ENCODE measurements at regions not wholly inside any gene's neighbourhood (a gene's known extent, or its start where the extent isn't known, plus 50 kb on each side); places are given as distances from the start of the nearest gene placed in this dataset.

GRCh38 chr7:136171233-136171632, 194.1 kb upstream of the MTPN start:
- Mint-ChIP-seq H3K36me3 (ENCODE audit: insufficient read depth, unreplicated experiment) (no peaks in the 10 kb centered on the region), H3K4me3 (ENCODE audit: low read depth, unreplicated experiment) (no peak overlapping the region), H3K27me3 (ENCODE audit: unreplicated experiment) (no peaks in the 10 kb centered on the region), H3K27ac (ENCODE audit: unreplicated experiment) (no peak overlapping the region), H3K9me3 (ENCODE audit: low read depth, unreplicated experiment) (no peaks in the 10 kb centered on the region), H3K4me1 (ENCODE audit: low read depth, unreplicated experiment) (no peaks in the 10 kb centered on the region)
- no TSS peak for BruUV-seq (replicated peaks)
- CTCF ChIA-PET = no interaction called here
- DNase-seq = no peak
- TF ChIP-seq, protein P1, sequence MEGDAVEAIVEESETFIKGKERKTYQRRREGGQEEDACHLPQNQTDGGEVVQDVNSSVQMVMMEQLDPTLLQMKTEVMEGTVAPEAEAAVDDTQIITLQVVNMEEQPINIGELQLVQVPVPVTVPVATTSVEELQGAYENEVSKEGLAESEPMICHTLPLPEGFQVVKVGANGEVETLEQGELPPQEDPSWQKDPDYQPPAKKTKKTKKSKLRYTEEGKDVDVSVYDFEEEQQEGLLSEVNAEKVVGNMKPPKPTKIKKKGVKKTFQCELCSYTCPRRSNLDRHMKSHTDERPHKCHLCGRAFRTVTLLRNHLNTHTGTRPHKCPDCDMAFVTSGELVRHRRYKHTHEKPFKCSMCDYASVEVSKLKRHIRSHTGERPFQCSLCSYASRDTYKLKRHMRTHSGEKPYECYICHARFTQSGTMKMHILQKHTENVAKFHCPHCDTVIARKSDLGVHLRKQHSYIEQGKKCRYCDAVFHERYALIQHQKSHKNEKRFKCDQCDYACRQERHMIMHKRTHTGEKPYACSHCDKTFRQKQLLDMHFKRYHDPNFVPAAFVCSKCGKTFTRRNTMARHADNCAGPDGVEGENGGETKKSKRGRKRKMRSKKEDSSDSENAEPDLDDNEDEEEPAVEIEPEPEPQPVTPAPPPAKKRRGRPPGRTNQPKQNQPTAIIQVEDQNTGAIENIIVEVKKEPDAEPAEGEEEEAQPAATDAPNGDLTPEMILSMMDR (IDR thresholded peaks at IDR 0.05; ENCODE audit: unreplicated experiment) = no peak
- intact Hi-C loops (cut with micrococcal nuclease; ENCODE audit: unreplicated experiment) = no loop called here

DNA sequence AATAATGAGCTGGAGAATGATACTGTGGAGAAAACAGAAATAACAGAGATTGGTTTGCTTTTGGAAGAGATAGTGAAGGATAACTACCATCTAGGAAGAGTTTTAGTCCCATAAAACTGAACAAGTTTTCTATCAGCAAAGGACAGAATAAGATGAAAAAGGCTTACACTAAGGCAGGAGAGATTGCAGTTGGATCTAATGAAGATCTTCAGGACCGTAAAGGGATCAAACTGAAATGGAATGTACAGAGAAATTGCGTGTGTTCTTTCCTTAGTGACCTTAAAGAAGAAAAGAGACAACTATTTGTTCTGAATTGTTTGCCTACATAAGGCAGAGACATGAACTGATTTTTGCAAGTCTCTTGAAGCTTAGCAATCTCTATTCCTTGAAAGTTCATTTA, 191.7 kb upstream of the MTPN start:
- Mint-ChIP-seq H3K27me3 (ENCODE audit: unreplicated experiment) (no peaks in the 10 kb centered on the region), H3K4me1 (ENCODE audit: low read depth, unreplicated experiment) (no peaks in the 10 kb centered on the region)
- DNase-seq = no peak

DNA sequence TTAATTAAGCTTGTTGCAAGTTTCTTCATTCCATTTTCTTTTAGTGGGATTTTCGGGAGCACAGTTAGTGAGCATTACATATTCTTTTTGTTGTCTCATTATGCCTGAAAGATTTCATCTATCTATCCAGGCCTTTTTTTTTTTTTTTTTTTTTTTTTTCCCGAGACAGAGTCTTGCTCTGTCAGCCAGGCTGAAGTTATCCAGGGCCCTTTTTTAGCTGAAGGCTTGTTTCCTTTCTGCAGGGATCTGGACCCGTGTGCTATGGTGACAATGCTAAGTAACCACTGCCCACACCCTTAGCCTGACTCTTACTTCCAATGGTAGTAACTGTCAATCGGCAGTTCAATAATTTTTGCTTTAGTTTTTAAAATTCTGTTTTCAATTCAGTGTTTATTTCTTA, 190.8 kb upstream of the MTPN start:
- no TSS peak for BruUV-seq (replicated peaks)
- Mint-ChIP-seq H3K27me3 (ENCODE audit: unreplicated experiment) (no peaks in the 10 kb centered on the region), H3K4me3 (ENCODE audit: low read depth, unreplicated experiment) (no peak overlapping the region), H3K9me3 (ENCODE audit: low read depth, unreplicated experiment) (peaks cover 3% of the 10 kb centered on the region), H3K36me3 (ENCODE audit: insufficient read depth, unreplicated experiment) (no peaks in the 10 kb centered on the region), H3K4me1 (ENCODE audit: low read depth, unreplicated experiment) (no peaks in the 10 kb centered on the region), H3K27ac (ENCODE audit: unreplicated experiment) (no peak overlapping the region)
- DNase-seq = no peak
- TF ChIP-seq, protein P1 (IDR thresholded peaks at IDR 0.05; ENCODE audit: unreplicated experiment) = no peak
- CTCF ChIA-PET = interaction anchor here (0.6 kb wide), 1 partner anchor 316 kb away, joined by 6 read pairs; no protein-coding TSS in a partner anchor
- intact Hi-C loops (cut with micrococcal nuclease; ENCODE audit: unreplicated experiment) = no loop called here

More for the DNA sequence above, 191.7 kb upstream of the MTPN start:
- CTCF ChIA-PET = no interaction called here
- Mint-ChIP-seq H3K27ac (ENCODE audit: unreplicated experiment) (no peak overlapping the region), H3K4me3 (ENCODE audit: low read depth, unreplicated experiment) (no peak overlapping the region), H3K36me3 (ENCODE audit: insufficient read depth, unreplicated experiment) (no peaks in the 10 kb centered on the region), H3K9me3 (ENCODE audit: low read depth, unreplicated experiment) (peaks cover 2% of the 10 kb centered on the region)
- intact Hi-C loops (cut with micrococcal nuclease; ENCODE audit: unreplicated experiment) = no loop called here
- TF ChIP-seq, protein P1 (IDR thresholded peaks at IDR 0.05; ENCODE audit: unreplicated experiment) = no peak
- BruUV-seq (replicated peaks) = no TSS peak

DNA sequence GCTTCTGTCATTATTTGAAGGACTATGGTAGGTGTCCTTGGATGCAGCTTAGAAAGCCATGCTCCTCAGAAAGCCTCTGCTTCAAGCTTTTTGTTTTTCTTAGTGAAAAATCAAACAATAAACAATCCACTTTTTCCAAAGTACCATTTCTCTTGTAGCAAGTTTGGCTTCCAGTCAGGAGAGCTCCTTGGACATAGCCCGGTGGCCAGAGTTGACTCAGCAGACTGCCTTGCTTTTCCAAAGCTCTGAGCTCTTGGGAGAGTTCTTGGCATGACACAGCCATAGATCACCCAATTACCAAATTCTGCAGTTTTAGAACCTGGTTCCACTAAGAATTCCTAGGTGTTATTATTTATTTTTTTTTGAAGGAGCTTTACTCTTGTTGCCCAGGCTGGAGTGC, 189.4 kb upstream of the MTPN start:
- Mint-ChIP-seq H3K27me3 (ENCODE audit: unreplicated experiment) (no peaks in the 10 kb centered on the region), H3K4me3 (ENCODE audit: low read depth, unreplicated experiment) (no peak overlapping the region), H3K36me3 (ENCODE audit: insufficient read depth, unreplicated experiment) (no peaks in the 10 kb centered on the region), H3K4me1 (ENCODE audit: low read depth, unreplicated experiment) (no peaks in the 10 kb centered on the region), H3K9me3 (ENCODE audit: low read depth, unreplicated experiment) (peaks cover 7% of the 10 kb centered on the region), H3K27ac (ENCODE audit: unreplicated experiment) (no peak overlapping the region)
- CTCF ChIA-PET = interaction anchor here (0.6 kb wide), 1 partner anchor 545 kb away, joined by 3 read pairs; no protein-coding TSS in a partner anchor
- no TSS peak for BruUV-seq (replicated peaks)
- no peak for DNase-seq
- TF ChIP-seq, protein P1 (IDR thresholded peaks at IDR 0.05; ENCODE audit: unreplicated experiment) = no peak
- intact Hi-C loops (cut with micrococcal nuclease; ENCODE audit: unreplicated experiment) = no loop called here
